GM19467 (cell line): ENCODE measurements at regions not wholly inside any gene's neighbourhood (a gene's known extent, or its start where the extent isn't known, plus 50 kb on each side); places are given as distances from the start of the nearest gene placed in this dataset.
"Not testable (repeated sequence)": the region's sequence is repeated elsewhere in the genome, so short reads cannot be mapped to it uniquely, and the experiment has no call there.

Experiments used
- ATAC-seq: cut with Tn5 transposase; IDR thresholded peaks from one replicate; pipeline ENCODE4 v1.9.1; 2021; ENCODE audit warnings: mild to moderate bottlenecking, moderate library complexity; ENCODE audit not compliant: unreplicated experiment

- ATAC-seq, result no peak
These were observed 83.2 kb downstream of the MANEA start for GRCh38 chr6:95660544-95660943.

GRCh38 chr6:95670011-95670463 lies 92.7 kb downstream of the MANEA start:
- ATAC-seq, result no peak

GRCh38 chr6:95676011-95676628 lies 98.8 kb downstream of the MANEA start:
- ATAC-seq, result no peak

- no peak for ATAC-seq
These were observed 102.6 kb downstream of the MANEA start for GRCh38 chr6:95679981-95680380.

DNA sequence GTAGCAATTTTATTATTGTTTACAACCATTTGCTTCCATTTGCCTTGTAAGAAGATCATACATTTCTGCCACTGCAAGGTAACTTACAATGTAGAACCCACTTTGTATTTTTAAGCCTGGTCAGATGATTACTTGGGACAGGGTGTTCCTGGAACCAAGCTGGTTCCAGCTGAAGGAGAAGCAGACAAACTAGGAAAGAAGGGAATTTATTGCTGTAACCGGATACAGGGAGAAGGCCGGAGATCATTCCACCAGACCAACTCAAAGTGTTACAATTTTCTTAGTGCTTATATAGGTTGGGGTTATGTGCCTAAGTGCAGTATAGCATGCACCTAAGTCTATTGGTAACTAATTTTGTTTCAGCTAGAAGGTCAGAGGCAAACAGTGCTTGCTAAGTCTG lies 104.4 kb downstream of the MANEA start:
- no peak for ATAC-seq

- no peak for ATAC-seq
These were observed 105.1 kb downstream of the MANEA start for GRCh38 chr6:95682476-95682875.

DNA sequence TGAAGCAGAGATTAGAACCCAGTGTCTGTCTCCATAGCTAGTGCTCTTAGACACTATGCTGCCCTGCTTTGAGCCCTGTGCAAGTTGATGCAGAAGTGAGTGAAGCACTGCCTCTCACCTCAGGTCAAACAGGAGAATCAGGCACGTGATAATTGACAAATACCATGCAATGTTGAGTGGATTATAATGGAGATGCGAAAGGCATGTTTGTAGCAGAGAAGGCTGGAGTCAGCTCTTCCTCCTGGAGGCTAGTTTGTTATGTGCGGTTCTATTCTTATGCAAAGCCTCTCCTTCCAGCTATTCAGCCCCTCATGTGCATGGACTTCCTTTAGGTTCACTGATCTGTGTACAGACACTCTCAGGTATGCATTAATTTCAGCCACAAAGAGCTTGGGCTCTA lies 108.5 kb downstream of the MANEA start:
- no peak for ATAC-seq

DNA sequence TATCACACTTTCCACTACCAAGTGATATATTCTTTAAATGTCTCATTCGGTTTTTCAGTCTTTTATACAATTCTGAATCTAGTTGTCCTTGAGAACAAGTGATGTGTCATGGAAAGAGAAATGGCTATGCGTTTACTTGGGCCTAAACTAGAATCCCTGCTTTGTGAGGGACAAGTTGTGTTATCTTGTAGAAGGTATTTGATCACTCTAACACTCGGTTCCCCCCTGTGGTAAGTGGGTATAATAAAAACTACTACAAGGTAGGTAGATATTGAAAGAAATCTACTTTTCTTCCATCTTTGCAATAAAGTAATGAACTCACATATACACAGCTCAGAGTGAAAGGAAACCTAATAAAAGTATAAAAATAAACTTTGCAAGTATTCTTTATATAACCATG lies 108.9 kb downstream of the MANEA start:
- no peak for ATAC-seq

GRCh38 chr6:95686895-95687294 lies 109.6 kb downstream of the MANEA start:
- ATAC-seq, result no peak

DNA sequence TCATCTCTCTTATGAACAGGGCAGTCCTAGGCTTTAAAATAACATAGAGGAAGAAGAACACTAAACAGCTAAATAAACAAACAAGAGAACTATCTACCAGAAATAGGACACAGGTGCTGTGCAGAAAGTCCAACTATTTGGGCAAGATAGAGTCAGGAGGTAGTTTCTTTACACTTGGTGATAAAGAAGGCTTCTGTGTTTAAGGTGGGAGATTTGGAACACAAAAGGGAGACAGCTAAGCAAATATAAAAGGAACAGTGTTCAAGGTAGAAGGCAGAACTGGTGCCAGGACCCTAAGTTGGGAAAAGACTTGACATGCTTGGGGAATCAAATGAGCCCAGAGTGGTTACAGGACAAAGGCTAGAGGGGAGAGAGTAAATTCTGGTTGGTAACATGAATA lies 110.5 kb downstream of the MANEA start:
- ATAC-seq, result no peak

DNA sequence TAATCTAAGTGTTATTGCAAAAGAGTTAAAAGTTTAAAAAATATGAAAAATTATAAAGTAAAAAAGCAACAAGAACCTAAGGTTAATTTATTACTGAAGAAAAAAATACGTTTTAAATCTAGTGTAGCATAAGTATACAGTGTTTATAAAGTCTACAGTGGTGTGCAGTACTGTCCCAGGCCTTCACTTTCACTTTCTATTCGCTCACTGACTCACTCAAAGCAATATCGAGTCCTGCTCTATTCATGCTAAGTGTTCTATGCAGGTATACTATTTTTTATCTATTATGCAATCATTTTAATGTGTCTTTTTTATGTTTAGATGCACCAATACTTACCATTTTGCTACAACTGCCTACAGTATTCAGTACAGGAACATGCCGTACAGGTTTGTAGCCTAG lies 113.0 kb downstream of the MANEA start:
- no peak for ATAC-seq

DNA sequence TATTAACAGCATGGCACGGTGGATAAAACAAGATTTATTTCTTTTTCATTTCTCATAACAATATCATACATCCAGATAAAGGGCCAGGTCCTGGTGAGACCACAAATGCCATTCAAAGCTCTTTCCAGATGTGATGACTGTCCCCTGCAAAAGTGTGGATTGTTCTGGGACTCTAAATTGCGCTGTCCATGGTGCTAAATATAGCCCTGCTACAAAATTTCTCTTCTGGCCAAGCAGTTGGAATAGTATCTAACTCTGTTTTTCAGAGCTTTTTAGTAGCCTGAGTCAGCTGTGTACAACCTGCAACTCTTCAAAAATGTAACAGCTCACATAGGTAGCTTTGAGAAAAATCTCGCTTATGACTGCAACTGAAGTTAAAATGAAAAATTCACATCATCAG lies 115.8 kb downstream of the MANEA start:
- no peak for ATAC-seq

GRCh38 chr6:95698271-95698670 lies 120.9 kb downstream of the MANEA start:
- ATAC-seq, result no peak

DNA sequence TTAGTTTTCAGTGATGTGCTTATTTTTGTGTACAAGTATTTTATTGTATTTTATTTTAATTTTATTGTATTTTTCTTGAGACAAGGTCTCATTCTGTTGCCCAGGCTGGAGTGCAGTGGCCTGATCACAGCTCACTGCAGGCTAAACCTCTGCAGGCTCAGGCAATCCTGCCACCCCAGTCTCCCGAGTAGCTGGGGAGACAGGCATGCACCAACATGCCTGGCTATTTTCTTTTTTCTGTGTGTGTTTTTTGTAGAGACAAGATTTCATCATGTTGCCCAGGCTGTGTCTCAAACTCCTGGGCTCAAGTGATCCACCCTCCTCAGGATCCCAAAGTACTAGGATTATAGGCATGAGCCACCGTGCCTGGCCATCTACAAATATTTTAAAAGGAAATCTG lies 146.3 kb downstream of the MANEA start:
- ATAC-seq, result no peak

- ATAC-seq, result no peak
These were observed 148.0 kb downstream of the MANEA start for GRCh38 chr6:95725344-95725743.

- no peak for ATAC-seq
These were observed 162.8 kb downstream of the MANEA start for GRCh38 chr6:95740157-95740556.

- ATAC-seq, result no peak
These were observed 163.7 kb downstream of the MANEA start for GRCh38 chr6:95741045-95741444.

DNA sequence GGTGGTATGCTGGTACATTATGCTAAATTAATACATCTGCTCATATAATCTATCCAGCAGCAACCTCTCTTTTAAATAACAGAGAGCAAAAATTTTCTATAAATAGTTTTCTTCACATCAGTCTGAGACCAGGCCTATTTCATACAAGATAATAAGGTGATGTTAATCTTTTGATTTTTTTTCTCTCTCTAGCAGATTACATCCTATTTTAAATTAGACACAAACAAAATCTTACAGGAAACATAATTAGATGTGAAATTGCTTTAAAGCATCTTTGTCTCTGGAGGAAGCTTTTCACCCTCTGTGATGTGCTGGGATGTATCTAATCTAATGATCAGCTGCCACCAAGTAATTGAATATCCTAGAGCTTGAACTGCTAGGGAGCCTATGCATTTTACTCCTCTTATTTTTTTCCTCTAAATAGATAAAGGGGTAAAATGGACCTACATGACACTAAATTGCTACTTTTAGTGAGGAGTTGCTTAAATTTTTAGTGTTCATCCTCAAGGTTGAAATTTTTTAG lies 165.5 kb downstream of the MANEA start:
- ATAC-seq, result no peak

- no peak for ATAC-seq
These were observed 166.3 kb downstream of the MANEA start for GRCh38 chr6:95743591-95743990.

DNA sequence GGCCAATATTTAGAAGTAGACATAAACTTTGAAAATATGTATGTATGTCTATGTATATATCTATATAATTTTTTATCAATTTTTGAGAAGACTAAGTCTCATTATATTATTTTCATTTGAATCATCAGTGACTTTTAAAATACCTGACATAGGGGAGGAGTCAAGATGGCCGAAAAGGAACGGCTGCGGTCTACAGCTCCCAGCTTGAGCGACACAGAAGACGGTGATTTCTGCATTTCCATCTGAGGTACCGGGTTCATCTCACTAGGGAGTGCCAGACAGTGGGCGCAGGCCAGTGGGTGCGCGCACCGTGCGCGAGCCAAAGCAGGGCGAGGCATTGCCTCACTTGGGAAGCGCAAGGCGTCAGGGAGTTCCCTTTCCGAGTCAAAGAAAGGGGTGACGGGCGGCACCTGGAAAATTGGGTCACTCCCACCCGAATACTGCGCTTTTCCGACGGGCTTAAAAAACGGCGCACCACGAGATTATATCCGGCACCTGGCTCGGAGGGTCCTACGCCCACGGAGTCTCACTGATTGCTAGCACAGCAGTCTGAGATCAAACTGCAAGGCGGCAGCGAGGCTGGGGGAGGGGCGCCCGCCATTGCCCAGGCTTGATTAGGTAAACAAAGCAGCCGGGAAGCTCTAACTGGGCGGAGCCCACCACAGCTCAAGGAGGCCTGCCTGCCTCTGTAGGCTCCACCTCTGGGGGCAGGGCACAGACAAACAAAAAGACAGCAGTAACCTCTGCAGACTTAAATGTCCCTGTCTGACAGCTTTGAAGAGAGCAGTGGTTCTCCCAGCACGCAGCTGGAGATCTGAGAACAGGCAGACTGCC lies 181.1 kb downstream of the MANEA start:
- ATAC-seq, result not testable (repeated sequence)

GRCh38 chr6:95767897-95768463 lies 190.6 kb downstream of the MANEA start:
- no peak for ATAC-seq

- ATAC-seq, result no peak
These were observed 191.2 kb downstream of the MANEA start for GRCh38 chr6:95768539-95768938.
